Daoy (cell line): ENCODE measurements at regions not wholly inside any gene's neighbourhood (a gene's known extent, or its start where the extent isn't known, plus 50 kb on each side); places are given as distances from the start of the nearest gene placed in this dataset.
"Not testable (repeated sequence)": the region's sequence is repeated elsewhere in the genome, so short reads cannot be mapped to it uniquely, and the experiment has no call there.

Experiments used
- DNase-seq: peaks from one replicate; pipeline ENCODE4 v3.0.0-alpha.2; 2015; ENCODE audit warnings: low read depth

DNA sequence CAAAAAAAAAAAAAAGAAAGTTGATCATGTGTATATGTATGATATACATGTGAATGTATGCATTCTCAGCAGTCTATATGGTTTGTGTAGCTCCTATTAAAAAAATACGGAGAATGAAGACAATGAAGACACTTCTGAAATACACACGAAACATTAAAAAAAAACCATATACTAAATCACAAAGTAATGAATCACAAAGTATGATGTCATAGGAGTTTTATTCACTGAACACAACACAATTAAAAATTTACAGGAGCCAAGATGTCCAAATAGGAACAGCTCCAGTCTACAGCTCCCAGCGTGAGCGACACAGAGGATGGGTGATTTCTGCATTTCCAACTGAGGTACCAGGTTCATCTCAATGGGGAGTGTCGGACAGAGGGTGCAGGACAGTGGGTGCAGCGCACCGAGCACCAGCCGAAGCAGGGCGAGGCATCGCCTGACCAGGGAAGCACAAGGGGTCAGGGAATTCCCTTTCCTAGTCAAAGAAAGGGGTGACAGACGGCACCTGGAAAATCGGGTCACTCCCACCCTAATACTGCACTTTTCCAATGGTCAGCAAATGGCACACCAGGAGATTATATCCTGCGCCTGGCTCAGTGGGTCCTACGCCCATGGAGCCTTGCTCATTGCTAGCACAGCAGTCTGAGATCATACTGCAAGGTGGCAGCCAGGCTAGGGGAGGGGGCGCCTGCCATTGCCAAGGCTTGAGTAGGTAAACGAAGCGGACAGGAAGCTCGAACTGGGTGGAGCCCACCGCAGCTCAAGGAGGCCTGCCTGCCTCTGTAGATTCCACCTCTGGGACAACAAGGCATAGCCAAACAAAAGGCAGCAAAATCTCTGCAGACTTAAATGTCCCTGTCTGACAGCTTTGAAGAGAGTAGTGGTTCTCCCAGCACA, 53.9 kb upstream of the TUSC1 start:
- DNase-seq: not testable (repeated sequence)
